GM19467 (cell line): ENCODE measurements at regions not wholly inside any gene's neighbourhood (a gene's known extent, or its start where the extent isn't known, plus 50 kb on each side); places are given as distances from the start of the nearest gene placed in this dataset.
"Not testable (repeated sequence)": the region's sequence is repeated elsewhere in the genome, so short reads cannot be mapped to it uniquely, and the experiment has no call there.

ENCODE experiments used
- ATAC-seq: cut with Tn5 transposase; IDR thresholded peaks from one replicate; pipeline ENCODE4 v1.9.1; 2021; ENCODE audit warnings: mild to moderate bottlenecking, moderate library complexity; ENCODE audit not compliant: unreplicated experiment

- ATAC-seq = peak; percentile 64
These were observed 222.6 kb downstream of the CAAP1 start for GRCh38 chr9:26669701-26670670.

GRCh38 chr9:26667882-26668281 is 224.7 kb downstream of the CAAP1 start:
- ATAC-seq = no peak

GRCh38 chr9:26665666-26666065 is 226.9 kb downstream of the CAAP1 start:
- ATAC-seq = no peak

GRCh38 chr9:26664087-26664773 is 228.4 kb downstream of the CAAP1 start:
- ATAC-seq = not testable (repeated sequence)

- ATAC-seq = no peak
These were observed 230.1 kb downstream of the CAAP1 start for GRCh38 chr9:26662476-26662875.

- no peak for ATAC-seq
These were observed 234.1 kb downstream of the CAAP1 start for GRCh38 chr9:26658476-26658875.

- no peak for ATAC-seq
These were observed 234.6 kb downstream of the CAAP1 start for GRCh38 chr9:26657958-26658357.

- no peak for ATAC-seq
These were observed 236.4 kb downstream of the CAAP1 start for GRCh38 chr9:26656003-26656870.

GRCh38 chr9:26655166-26655565 is 237.4 kb downstream of the CAAP1 start:
- no peak for ATAC-seq

- ATAC-seq = no peak
These were observed 242.3 kb downstream of the CAAP1 start for GRCh38 chr9:26650325-26650724.

- ATAC-seq = no peak
These were observed 248.8 kb downstream of the CAAP1 start for GRCh38 chr9:26643826-26644225.

- ATAC-seq = no peak
These were observed 252.8 kb downstream of the CAAP1 start for GRCh38 chr9:26639761-26640160.

- no peak for ATAC-seq
These were observed 255.5 kb downstream of the CAAP1 start for GRCh38 chr9:26637101-26637500.

- ATAC-seq = not testable (repeated sequence)
These were observed 278.7 kb downstream of the CAAP1 start for GRCh38 chr9:26613851-26614350.

GRCh38 chr9:26612211-26612610 is 280.4 kb downstream of the CAAP1 start:
- ATAC-seq = no peak

GRCh38 chr9:26606756-26607155 is 285.8 kb downstream of the CAAP1 start:
- ATAC-seq = no peak

GRCh38 chr9:26605367-26605766 is 287.2 kb downstream of the CAAP1 start:
- no peak for ATAC-seq

GRCh38 chr9:26604076-26604662 is 288.4 kb downstream of the CAAP1 start:
- no peak for ATAC-seq

- no peak for ATAC-seq
These were observed 289.0 kb downstream of the CAAP1 start for GRCh38 chr9:26603617-26604016.

GRCh38 chr9:26597542-26598149 is 295.0 kb downstream of the CAAP1 start:
- ATAC-seq = no peak
